Trophoblast cell (in vitro differentiated cells and primary cell): ENCODE measurements at regions not wholly inside any gene's neighbourhood (a gene's known extent, or its start where the extent isn't known, plus 50 kb on each side); places are given as distances from the start of the nearest gene placed in this dataset.

ENCODE experiments used
- DNase-seq, 2 donors: peaks; one replicate each; pipeline ENCODE4 v3.0.0-alpha.2; 2016
- H2AFZ ChIP-seq: 2 replicates; pipeline ENCODE4 v1.6.1; 2013; ENCODE audit warnings: low read length, moderate library complexity, mild to moderate bottlenecking; ENCODE audit not compliant: insufficient read depth, poor library complexity
- H2AK5ac ChIP-seq: 2 replicates; pipeline ENCODE4 v1.6.1; 2013; ENCODE audit warnings: mild to moderate bottlenecking, low read length
- H2BK120ac ChIP-seq: 2 replicates; pipeline ENCODE4 v1.6.1; 2013; ENCODE audit warnings: low read length, mild to moderate bottlenecking, moderate library complexity; ENCODE audit not compliant: insufficient read depth, poor library complexity
- H2BK12ac ChIP-seq: 2 replicates; pipeline ENCODE4 v1.6.1; 2013; ENCODE audit warnings: mild to moderate bottlenecking, low read length, moderate library complexity
- H2BK5ac ChIP-seq: 2 replicates; pipeline ENCODE4 v1.6.1; 2013; ENCODE audit warnings: low read length, low read depth, moderate library complexity, mild to moderate bottlenecking; ENCODE audit not compliant: poor library complexity
- H3K14ac ChIP-seq: 2 replicates; pipeline ENCODE4 v1.6.1; 2013; ENCODE audit warnings: mild to moderate bottlenecking, low read length
- H3K18ac ChIP-seq: 2 replicates; pipeline ENCODE4 v1.6.1; 2013; ENCODE audit warnings: mild to moderate bottlenecking, low read length
- H3K23ac ChIP-seq: 2 replicates; pipeline ENCODE4 v1.6.1; 2013; ENCODE audit warnings: low read length
- H3K27ac ChIP-seq: 2 replicates; pipeline ENCODE4 v1.5.1; 2013; ENCODE audit warnings: low read depth, mild to moderate bottlenecking, inconsistent platforms, low read length, moderate library complexity
- H3K27me3 ChIP-seq: 2 replicates; pipeline ENCODE4 v1.6.1; 2013; ENCODE audit warnings: inconsistent platforms, mild to moderate bottlenecking, low read length, moderate library complexity; ENCODE audit not compliant: insufficient read depth
- H3K36me3 ChIP-seq, 2 experiments: 1 replicate in 1 of 2; 2 replicates in 1 of 2; pipeline ENCODE4 v1.6.1; 2013; ENCODE audit warnings: low read length in 2 of 2, mild to moderate bottlenecking in 2 of 2, moderate library complexity in 1 of 2; ENCODE audit not compliant: insufficient read depth in 2 of 2, control insufficient read depth in 1 of 2
- H3K4ac ChIP-seq: 2 replicates; pipeline ENCODE4 v1.6.1; 2013; ENCODE audit warnings: low read depth, mild to moderate bottlenecking, low read length, moderate library complexity
- H3K4me1 ChIP-seq, 2 experiments: 1 replicate in 1 of 2; 2 replicates in 1 of 2; pipeline ENCODE4 v1.6.1; 2013; ENCODE audit warnings: low read length in 2 of 2, mild to moderate bottlenecking in 2 of 2, moderate library complexity in 1 of 2; ENCODE audit not compliant: insufficient read depth in 2 of 2, control insufficient read depth in 1 of 2
- H3K4me2 ChIP-seq: 2 replicates; pipeline ENCODE4 v1.6.1; 2013; ENCODE audit warnings: inconsistent platforms, mild to moderate bottlenecking, low read length, moderate library complexity
- H3K4me3 ChIP-seq: 2 replicates; pipeline ENCODE4 v1.5.1; 2013; ENCODE audit warnings: mild to moderate bottlenecking, low read depth, low read length, inconsistent platforms
- H3K79me1 ChIP-seq: one replicate; pipeline ENCODE4 v1.6.1; 2013; ENCODE audit warnings: low read length
- H3K79me2 ChIP-seq: 2 replicates; pipeline ENCODE4 v1.6.1; 2013; ENCODE audit warnings: low read length, mild to moderate bottlenecking; ENCODE audit not compliant: control insufficient read depth, insufficient read depth, poor library complexity
- H3K9ac ChIP-seq: 2 replicates; pipeline ENCODE4 v1.6.1; 2013; ENCODE audit warnings: mild to moderate bottlenecking, low read length
- H3K9me3 ChIP-seq: 2 replicates; pipeline ENCODE4 v1.6.1; 2013; ENCODE audit warnings: low read depth, mild to moderate bottlenecking, control low read depth, inconsistent platforms, low read length; ENCODE audit not compliant: insufficient read depth
- H4K12ac ChIP-seq: 2 replicates; pipeline ENCODE4 v1.6.1; 2013; ENCODE audit warnings: low read depth, mild to moderate bottlenecking, low read length, moderate library complexity
- H4K8ac ChIP-seq: 2 replicates; pipeline ENCODE4 v1.6.1; 2013; ENCODE audit warnings: low read depth, mild to moderate bottlenecking, low read length, moderate library complexity
- H4K91ac ChIP-seq: one replicate; pipeline ENCODE4 v1.6.1; 2013; ENCODE audit warnings: low read depth, mild to moderate bottlenecking, low read length, moderate library complexity
- WGBS: extraction: QIAGEN DNeasy Blood & Tissue Kit; methylation state at CpG from one replicate; pipeline ENCODE4 v1.1.7; 2013; ENCODE audit warnings: missing lambda C conversion rate; ENCODE audit not compliant: insufficient read length, insufficient coverage; ENCODE audit errors: extremely low coverage; 5-methylcytosine and 5-hydroxymethylcytosine counted together

- H3K79me1 ChIP-seq = no peaks in the 10 kb centered on the region
- WGBS = no CpG with 5 or more reads among the region's 1 CpG
- no peak overlapping the region for H3K23ac ChIP-seq
- no peak overlapping the region for H4K12ac ChIP-seq
- no peak overlapping the region for H2AFZ ChIP-seq
- H2AK5ac ChIP-seq = no peak overlapping the region
- H3K36me3 ChIP-seq = no peaks in the 10 kb centered on the region
- H3K79me2 ChIP-seq = no peaks in the 10 kb centered on the region
- no peak overlapping the region for H2BK120ac ChIP-seq
- H3K14ac ChIP-seq = no peak overlapping the region
- H3K4me2 ChIP-seq = no peak overlapping the region
- no peak overlapping the region for H3K4me3 ChIP-seq
- H3K27me3 ChIP-seq = no peaks in the 10 kb centered on the region
- no peak overlapping the region for H3K4ac ChIP-seq
- H3K27ac ChIP-seq = no peak overlapping the region
- no peak overlapping the region for H2BK5ac ChIP-seq
- H3K9ac ChIP-seq = no peak overlapping the region
- H3K4me1 ChIP-seq = no peaks in the 10 kb centered on the region
- H2BK12ac ChIP-seq = no peak overlapping the region
- H3K18ac ChIP-seq = no peak overlapping the region
- no peak overlapping the region for H4K8ac ChIP-seq
- no peak for DNase-seq
- no peak overlapping the region for H4K91ac ChIP-seq
- peaks cover 3% of the 10 kb centered on the region for H3K9me3 ChIP-seq
These were observed 174.1 kb upstream of the SUCLG2 start for GRCh38 chr3:67828486-67829010.

DNA sequence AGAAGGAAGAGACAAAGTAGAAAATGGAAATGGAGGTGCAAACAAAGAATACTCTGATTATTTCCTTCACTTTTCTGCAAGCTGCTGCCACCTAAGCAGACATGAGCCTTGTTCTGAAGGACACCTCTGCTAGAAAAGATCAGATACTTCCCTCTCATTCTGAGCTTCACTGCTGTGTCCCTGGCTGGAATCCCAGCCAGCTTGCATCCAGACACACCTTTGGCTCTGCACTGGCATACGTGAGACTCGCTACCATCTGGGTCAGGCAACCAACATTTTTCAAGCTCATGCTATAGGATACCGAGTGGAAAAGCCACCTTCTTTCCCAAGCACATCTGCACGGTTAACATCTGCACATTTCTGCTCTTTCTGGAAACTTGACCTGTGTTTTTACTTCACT, 166.7 kb upstream of the SUCLG2 start:
- no peak for DNase-seq
- H3K9me3 ChIP-seq = no peaks in the 10 kb centered on the region
- no peak overlapping the region for H3K14ac ChIP-seq
- no peaks in the 10 kb centered on the region for H3K36me3 ChIP-seq
- H3K79me1 ChIP-seq = no peaks in the 10 kb centered on the region
- no peak overlapping the region for H2BK120ac ChIP-seq
- no peak overlapping the region for H2AFZ ChIP-seq
- H2BK12ac ChIP-seq = no peak overlapping the region
- H4K8ac ChIP-seq = no peak overlapping the region
- H4K91ac ChIP-seq = no peak overlapping the region
- H4K12ac ChIP-seq = no peak overlapping the region
- no peak overlapping the region for H3K4me3 ChIP-seq
- H3K9ac ChIP-seq = no peak overlapping the region
- H3K18ac ChIP-seq = no peak overlapping the region
- H3K27ac ChIP-seq = no peak overlapping the region
- no CpG with 5 or more reads among the region's 4 CpGs for WGBS
- H3K79me2 ChIP-seq = no peaks in the 10 kb centered on the region
- H2BK5ac ChIP-seq = no peak overlapping the region
- no peaks in the 10 kb centered on the region for H3K4me1 ChIP-seq
- H3K27me3 ChIP-seq = no peaks in the 10 kb centered on the region
- H3K23ac ChIP-seq = no peak overlapping the region
- H3K4me2 ChIP-seq = no peak overlapping the region
- H2AK5ac ChIP-seq = no peak overlapping the region
- no peak overlapping the region for H3K4ac ChIP-seq

- Histone ChIP-seq H3K27me3 (no peaks in the 10 kb centered on the region), H2BK120ac (no peak overlapping the region), H3K9ac (no peak overlapping the region), H3K23ac (no peak overlapping the region), H3K36me3 (no peaks in the 10 kb centered on the region), H2BK5ac (no peak overlapping the region), H3K4ac (no peak overlapping the region), H4K91ac (no peak overlapping the region), H3K4me1 (no peaks in the 10 kb centered on the region), H3K79me2 (no peaks in the 10 kb centered on the region), H3K9me3 (no peaks in the 10 kb centered on the region), H3K4me3 (no peak overlapping the region), H3K14ac (no peak overlapping the region), H2BK12ac (no peak overlapping the region), H2AFZ (no peak overlapping the region), H4K8ac (no peak overlapping the region), H3K18ac (no peak overlapping the region), H3K79me1 (no peaks in the 10 kb centered on the region), H3K4me2 (no peak overlapping the region), H4K12ac (no peak overlapping the region), H2AK5ac (no peak overlapping the region), H3K27ac (no peak overlapping the region)
- WGBS = no CpG with 5 or more reads among the region's 1 CpG
- DNase-seq = peak in 1 of 2 donors; percentile 38
These were observed 165.0 kb upstream of the SUCLG2 start for GRCh38 chr3:67819447-67819846.

- Histone ChIP-seq H3K9ac (no peak overlapping the region), H3K27ac (no peak overlapping the region), H4K12ac (no peak overlapping the region), H3K36me3 (no peaks in the 10 kb centered on the region), H4K8ac (no peak overlapping the region), H3K18ac (no peak overlapping the region), H3K27me3 (no peaks in the 10 kb centered on the region), H3K9me3 (no peaks in the 10 kb centered on the region), H4K91ac (no peak overlapping the region), H3K4me1 (no peaks in the 10 kb centered on the region), H2AK5ac (no peak overlapping the region), H2BK5ac (no peak overlapping the region), H3K4me3 (no peak overlapping the region), H3K4me2 (no peak overlapping the region), H2BK120ac (no peak overlapping the region), H3K4ac (no peak overlapping the region), H2AFZ (no peak overlapping the region), H3K23ac (no peak overlapping the region), H3K14ac (no peak overlapping the region), H3K79me1 (no peaks in the 10 kb centered on the region), H2BK12ac (no peak overlapping the region), H3K79me2 (no peaks in the 10 kb centered on the region)
- DNase-seq = no peak
- no CpG with 5 or more reads among the region's 4 CpGs for WGBS
These were observed 155.0 kb upstream of the SUCLG2 start for GRCh38 chr3:67809370-67809935.
